A549 (cell line): ENCODE measurements at regions not wholly inside any gene's neighbourhood (a gene's known extent, or its start where the extent isn't known, plus 50 kb on each side); places are given as distances from the start of the nearest gene placed in this dataset.
"Not testable (repeated sequence)": the region's sequence is repeated elsewhere in the genome, so short reads cannot be mapped to it uniquely, and the experiment has no call there.

Experiments used
- ATAC-seq, 2 experiments: fragments of 200-7000 bp in 1 of 2; fragments of >200 bp in 1 of 2; cut with Nextera tagmentation in 1 of 2; cut with Tn5 transposase in 1 of 2; 3 replicates each; pipeline versions ENCODE4 v1.8.0 to v1.9.1; 2018 to 2020; ENCODE audit warnings: mild to moderate bottlenecking in 1 of 2, moderate library complexity in 1 of 2
- CTCF ChIA-PET: fragments of 300-600 bp; sonication (Branson Sonifier 250); formaldehyde crosslinking; extraction: SDS; loops from one replicate; lab custom pipeline; 2021; ENCODE audit warnings: antibody characterized with exemption, inconsistent platforms; lab: Yijun Ruan, JAX
- POLR2A ChIA-PET: fragments of 350-600 bp; formaldehyde crosslinking; extraction: SDS; loops from one replicate; lab custom pipeline; 2021; ENCODE audit warnings: antibody characterized with exemption, inconsistent platforms; lab: Yijun Ruan, JAX
- DNase-seq, 2 experiments: peaks; one replicate each; pipeline versions ENCODE4 v3.0.0 to v3.0.0-alpha.2; 2011 to 2016; ENCODE audit warnings: low read depth in 1 of 2, low spot score in 1 of 2
- FAIRE-seq: peaks from 2 replicates; lab custom pipeline; 2011; peaks lifted over from hg19 to GRCh38; lab: Jason Lieb, UNC
- H3K27ac ChIP-seq, 2 experiments: fragments of >200 bp; sonication (Bioruptor Twin); formaldehyde crosslinking; 3 replicates each; pipeline ENCODE4 v1.5.1; 2016 to 2017
- H3K4me1 ChIP-seq: fragments of >200 bp; sonication (Bioruptor Twin); formaldehyde crosslinking; 3 replicates; pipeline ENCODE4 v1.6.1; 2016
- H3K4me2 ChIP-seq: fragments of >200 bp; sonication (Bioruptor Twin); formaldehyde crosslinking; 3 replicates; pipeline ENCODE4 v1.6.1; 2016
- H3K4me3 ChIP-seq: fragments of >200 bp; sonication (Bioruptor Twin); formaldehyde crosslinking; 3 replicates; pipeline ENCODE4 v1.5.1; 2016
- H3K9me3 ChIP-seq: fragments of >200 bp; sonication (Bioruptor Twin); formaldehyde crosslinking; 3 replicates; pipeline ENCODE4 v1.6.1; 2016
- RAD21 ChIP-seq, 2 experiments: fragments of >200 bp in 1 of 2; sonication (Bioruptor Twin) in 1 of 2; formaldehyde crosslinking in 1 of 2; IDR thresholded peaks in 1 of 2; conservative IDR thresholded peaks in 1 of 2; 2 replicates in 1 of 2; 3 replicates in 1 of 2; pipeline ENCODE4 v1.6.1; 2012 to 2018; ENCODE audit warnings: inconsistent platforms in 1 of 2
- WGBS: methylation state at CpG from one replicate; pipeline ENCODE4 v1.1.6; 2017; ENCODE audit errors: missing lambda C conversion rate; 5-methylcytosine and 5-hydroxymethylcytosine counted together

- CTCF ChIA-PET, ATAC-seq, POLR2A ChIA-PET, FAIRE-seq, DNase-seq, H3K4me2 ChIP-seq, H3K9me3 ChIP-seq, H3K4me1 ChIP-seq, H3K27ac ChIP-seq, H3K4me3 ChIP-seq: not testable (repeated sequence)
- WGBS: 4% methylated on average over 4 of the region's 4 CpGs
Measured at GRCh38 chrX:89756466-89756865, 165.2 kb upstream of the TGIF2LX start.

GRCh38 chrX:89757767-89758166 lies 163.9 kb upstream of the TGIF2LX start:
- H3K27ac ChIP-seq, H3K4me1 ChIP-seq, H3K9me3 ChIP-seq, ATAC-seq, CTCF ChIA-PET, POLR2A ChIA-PET, H3K4me3 ChIP-seq, H3K4me2 ChIP-seq: not testable (repeated sequence)
- WGBS: 0% methylated on average over 1 of the region's 1 CpG
- peak in 1 of 2 experiments; percentile 4 for DNase-seq
- peak in 1 of 2 experiments; percentile 16; a peak in 1 of 5 replicates for TF ChIP-seq RAD21 (conservative IDR thresholded peaks at IDR 0.05 in 1 of 2, IDR thresholded peaks at IDR 0.05 in 1 of 2)
- peak; percentile 7 for FAIRE-seq

DNA sequence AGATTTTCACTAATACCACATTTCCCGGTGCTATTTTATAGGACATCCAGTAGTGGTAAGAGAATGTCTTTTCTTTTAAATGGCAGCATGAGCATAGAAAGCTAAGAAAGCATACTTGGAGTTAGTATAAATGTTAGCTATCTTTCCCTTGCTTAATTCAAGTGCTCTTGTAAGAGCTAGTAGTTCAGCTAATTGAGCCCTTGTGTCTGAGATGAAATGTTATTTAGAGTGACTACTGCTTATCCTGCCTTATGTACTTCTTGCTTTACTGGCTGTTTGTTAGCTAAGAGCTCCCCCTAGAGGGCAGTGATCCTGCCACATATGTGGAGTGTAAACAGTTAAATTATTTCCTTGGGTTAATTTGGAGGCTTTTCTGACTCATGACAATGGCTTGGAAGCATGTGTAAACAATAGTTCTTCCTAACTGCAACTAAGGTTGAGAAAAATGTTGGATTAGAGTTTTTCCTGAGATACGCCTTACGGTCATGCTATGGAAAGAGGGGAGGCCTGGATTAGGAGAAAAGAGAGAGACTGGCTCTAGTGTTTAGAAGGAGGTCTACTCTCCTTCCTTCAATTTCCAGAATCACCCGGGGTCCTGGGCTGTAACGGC lies 162.5 kb upstream of the TGIF2LX start:
- H3K4me2 ChIP-seq, H3K4me1 ChIP-seq, H3K4me3 ChIP-seq, H3K9me3 ChIP-seq, FAIRE-seq, POLR2A ChIA-PET, ATAC-seq, DNase-seq, H3K27ac ChIP-seq, CTCF ChIA-PET: not testable (repeated sequence)
- 18% methylated on average over 5 of the region's 5 CpGs for WGBS

DNA sequence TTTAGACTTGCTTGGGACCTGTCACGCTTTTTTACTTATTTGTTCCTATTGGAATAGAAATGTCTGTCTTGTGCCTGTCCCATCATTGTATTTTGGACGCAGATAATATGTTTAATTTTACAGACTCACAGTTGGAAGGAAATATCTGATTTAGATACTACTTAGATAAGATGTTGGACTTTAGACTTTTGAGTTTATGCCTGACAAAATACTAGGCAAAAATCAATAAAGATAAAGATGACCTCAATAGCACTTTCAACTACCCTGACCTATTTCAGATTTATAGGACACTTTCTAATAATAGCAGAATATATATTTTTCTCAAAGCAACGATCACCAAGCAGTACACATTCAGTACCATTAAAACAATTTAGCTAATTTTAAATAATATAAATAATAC lies 150.1 kb upstream of the TGIF2LX start:
- H3K4me2 ChIP-seq, DNase-seq, CTCF ChIA-PET, POLR2A ChIA-PET, H3K27ac ChIP-seq, ATAC-seq, H3K4me1 ChIP-seq, H3K9me3 ChIP-seq, H3K4me3 ChIP-seq: not testable (repeated sequence)
- FAIRE-seq: peak; percentile 36
- 2% methylated on average over 3 of the region's 3 CpGs for WGBS

- H3K4me2 ChIP-seq, DNase-seq, H3K27ac ChIP-seq, POLR2A ChIA-PET, CTCF ChIA-PET, H3K9me3 ChIP-seq, FAIRE-seq, ATAC-seq, H3K4me3 ChIP-seq, H3K4me1 ChIP-seq: not testable (repeated sequence)
- 3% methylated on average over 3 of the region's 3 CpGs for WGBS
Measured at GRCh38 chrX:89811440-89811839, 110.3 kb upstream of the TGIF2LX start.

- H3K4me1 ChIP-seq, H3K9me3 ChIP-seq, ATAC-seq, H3K4me3 ChIP-seq, CTCF ChIA-PET, H3K4me2 ChIP-seq, FAIRE-seq, POLR2A ChIA-PET, DNase-seq, H3K27ac ChIP-seq: not testable (repeated sequence)
- WGBS: 20% methylated on average over 6 of the region's 6 CpGs
Measured at GRCh38 chrX:89839723-89840122, 82.0 kb upstream of the TGIF2LX start.

DNA sequence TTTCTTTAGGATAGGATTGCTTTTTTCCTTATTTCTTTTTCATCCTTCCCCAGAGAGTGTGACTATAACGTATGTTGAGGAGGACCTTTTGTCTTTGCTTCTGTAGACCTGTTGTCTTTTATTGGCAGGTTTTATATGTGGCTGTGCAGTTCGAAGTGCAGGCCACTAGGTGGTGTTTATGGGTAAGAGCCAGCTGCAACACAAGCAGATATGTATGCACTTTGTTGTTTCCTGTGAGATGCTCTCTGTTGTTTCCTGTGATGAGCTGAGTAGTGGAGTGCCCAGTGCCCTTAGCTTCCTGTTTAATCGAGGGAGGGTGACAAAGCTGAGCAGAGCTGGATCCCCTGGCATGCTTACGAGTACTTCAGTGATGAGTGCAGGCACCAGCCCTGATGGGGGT lies 50.0 kb upstream of the TGIF2LX start:
- ATAC-seq, POLR2A ChIA-PET, H3K4me2 ChIP-seq, H3K4me1 ChIP-seq, H3K9me3 ChIP-seq, H3K27ac ChIP-seq, CTCF ChIA-PET, H3K4me3 ChIP-seq: not testable (repeated sequence)
- FAIRE-seq (peak; percentile 70), DNase-seq (peak in 1 of 2 experiments; percentile 16)
- 0 out of 5 replicates have a peak, but pooled peaks of 1 of the 2 experiments have one; percentile 7 for TF ChIP-seq RAD21 (conservative IDR thresholded peaks at IDR 0.05 in 1 of 2, IDR thresholded peaks at IDR 0.05 in 1 of 2)
- WGBS: 0% methylated on average over 2 of the region's 4 CpGs
